Tongue (tissue), 2 donors: ENCODE measurements at regions not wholly inside any gene's neighbourhood (a gene's known extent, or its start where the extent isn't known, plus 50 kb on each side); places are given as distances from the start of the nearest gene placed in this dataset. TPM values are rescaled to one million over a fixed set of nuclear protein-coding genes. Genes with fewer than 3 reads are reported as not detected.
"Not testable (repeated sequence)": the region's sequence is repeated elsewhere in the genome, so short reads cannot be mapped to it uniquely, and the experiment has no call there.

Experiments
- DNase-seq: peaks from one replicate; pipeline ENCODE4 v3.0.0-alpha.2; 2015
- small RNA-seq: library from RNA; depleted of rRNA; stranded (forward); fragments of <200 nt; gene quantifications from one replicate; pipeline ENCODE3, GENCODE V24; 2014; ENCODE audit warnings: low replicate concordance

- not testable (repeated sequence) for DNase-seq
Measured at GRCh38 chr2:186385638-186386201, 100.3 kb upstream of the ZC3H15 start.

DNA sequence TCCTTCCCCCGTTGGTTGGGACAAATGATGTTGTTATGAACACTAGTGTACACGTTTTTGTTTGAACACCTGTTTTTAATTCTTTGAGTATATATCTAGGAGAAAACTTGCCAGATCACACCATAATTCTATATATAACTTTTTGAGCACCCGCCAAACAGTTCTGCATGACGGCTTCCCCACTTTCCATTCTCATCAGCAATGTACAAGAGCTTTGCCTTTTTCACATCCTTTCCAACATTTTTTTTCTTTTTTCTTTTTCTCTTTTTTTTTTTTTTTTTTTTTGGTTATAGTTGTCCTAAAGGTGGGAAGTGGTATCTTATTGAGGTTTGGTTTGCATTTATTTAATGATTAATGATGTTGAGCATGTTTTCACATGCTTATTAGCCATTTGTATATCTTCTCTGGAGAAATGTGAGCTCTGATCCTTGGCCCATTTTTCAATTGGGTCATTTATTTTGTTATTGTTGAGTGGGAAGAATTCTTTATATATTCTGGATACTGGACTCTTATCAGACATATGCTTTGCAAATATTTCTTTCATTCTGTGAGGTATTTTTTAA lies 86.9 kb upstream of the ZC3H15 start:
- no peak for DNase-seq

DNA sequence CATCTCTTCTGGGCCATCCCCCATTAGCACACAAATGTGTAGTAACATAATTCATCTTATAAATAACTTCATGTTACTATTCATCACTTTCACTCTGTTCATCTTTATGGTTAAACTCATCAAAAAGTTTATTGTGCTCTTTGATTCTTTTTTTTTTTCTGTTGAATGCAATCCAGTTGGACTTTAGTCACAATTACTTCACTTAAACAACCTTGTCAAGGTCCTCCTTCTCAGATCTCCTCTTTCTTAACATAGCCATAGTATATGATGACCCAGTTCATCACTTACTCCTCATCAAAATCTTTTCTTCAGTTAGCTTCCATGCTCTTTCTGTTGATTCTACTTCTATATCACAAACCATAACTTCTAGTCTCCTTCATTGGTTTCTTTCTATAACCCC lies 80.2 kb upstream of the ZC3H15 start:
- no peak for DNase-seq

- DNase-seq: no peak
Measured at GRCh38 chr2:186407611-186408010, 78.4 kb upstream of the ZC3H15 start.

DNA sequence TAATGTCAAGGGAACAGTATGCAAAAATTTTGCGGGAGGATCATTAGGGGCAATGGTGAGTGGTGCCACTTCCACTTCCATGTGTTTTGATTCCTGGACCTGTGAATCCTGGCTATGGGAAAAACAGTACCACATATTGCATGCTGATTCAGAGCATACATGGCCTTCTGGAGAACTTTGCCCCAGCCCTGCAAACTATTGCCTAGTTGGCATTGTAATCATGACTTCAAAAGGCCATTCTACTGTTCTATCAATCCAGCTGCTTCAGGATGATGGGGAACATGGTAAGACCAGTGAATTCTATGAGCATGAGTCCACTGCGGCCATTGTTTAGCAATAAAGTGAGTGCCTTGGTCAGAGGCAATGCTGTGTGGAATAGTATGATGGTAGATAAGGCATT lies 75.3 kb upstream of the ZC3H15 start:
- no peak for DNase-seq

DNA sequence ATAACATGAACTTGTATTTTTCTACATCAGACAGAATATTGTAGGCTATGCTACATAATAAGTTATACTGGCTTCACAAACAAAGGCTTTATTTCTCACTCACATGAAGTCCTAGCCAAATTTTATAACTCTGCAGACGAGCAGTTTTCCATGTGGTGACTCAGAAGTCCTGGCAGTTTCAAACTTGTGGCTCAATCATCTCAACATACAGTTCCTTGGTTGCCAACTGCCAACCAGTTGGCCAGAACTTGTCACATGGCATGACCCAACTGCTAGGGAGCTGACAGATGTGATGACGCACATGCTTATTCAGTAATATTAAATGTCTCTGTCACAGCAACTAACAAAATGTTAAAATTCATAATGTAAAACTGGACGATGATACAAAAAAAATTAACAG lies 63.8 kb upstream of the ZC3H15 start:
- DNase-seq: peak; percentile 77

GRCh38 chr2:186423481-186423880 lies 62.6 kb upstream of the ZC3H15 start:
- no peak for DNase-seq

- no peak for DNase-seq
Measured at GRCh38 chr2:186424265-186424664, 61.8 kb upstream of the ZC3H15 start.

DNA sequence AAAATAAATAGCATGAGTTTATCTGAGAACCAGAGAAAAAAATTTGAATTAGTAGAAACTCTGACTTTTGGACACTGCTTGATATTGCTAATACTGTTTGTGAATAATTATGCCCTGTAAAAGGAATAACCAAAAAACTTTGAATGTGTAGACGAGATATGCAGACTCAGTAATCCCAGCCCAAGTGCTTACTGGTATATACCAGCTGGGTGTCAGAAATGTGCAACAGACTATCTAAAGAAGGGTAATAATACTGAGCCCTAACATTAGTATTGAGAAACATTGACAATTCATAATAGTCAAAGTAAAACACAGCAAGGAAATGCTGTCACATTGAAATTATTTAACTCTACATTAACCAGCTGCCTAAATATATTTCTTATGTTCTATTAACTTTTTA lies 60.5 kb upstream of the ZC3H15 start:
- no peak for DNase-seq

- no peak for DNase-seq
Measured at GRCh38 chr2:186426153-186427016, 59.7 kb upstream of the ZC3H15 start.

GRCh38 chr2:186427017-186427350 lies 59.1 kb upstream of the ZC3H15 start:
- not testable (repeated sequence) for DNase-seq

GRCh38 chr2:186427970-186428369 lies 58.1 kb upstream of the ZC3H15 start:
- DNase-seq: no peak

GRCh38 chr2:186429104-186429503 lies 57.0 kb upstream of the ZC3H15 start:
- no peak for DNase-seq

- DNase-seq: no peak
Measured at GRCh38 chr2:186431306-186431705, 54.8 kb upstream of the ZC3H15 start.

DNA sequence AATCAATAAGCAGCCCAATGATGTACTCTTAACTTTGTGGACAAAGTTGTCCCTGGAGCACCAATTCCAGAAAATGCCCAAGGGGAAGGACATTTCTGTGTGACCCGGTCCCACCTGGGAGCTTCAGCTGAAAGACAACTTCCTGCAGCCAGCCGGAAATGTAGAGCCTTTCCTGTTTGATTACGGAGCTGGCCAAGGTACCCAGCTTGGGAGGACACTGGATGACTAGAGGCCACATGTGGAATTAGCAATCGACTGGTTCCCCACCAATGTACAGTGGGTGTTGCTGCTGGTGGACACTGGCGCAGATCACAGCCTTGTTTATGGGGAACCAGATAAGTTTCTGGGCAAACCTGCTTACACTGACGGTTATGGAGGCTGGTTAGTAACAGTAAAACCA lies 53.0 kb upstream of the ZC3H15 start:
- no peak for DNase-seq

- DNase-seq: no peak
Measured at GRCh38 chr2:186433777-186434432, 52.2 kb upstream of the ZC3H15 start.

Small RNAs in the stretch of these regions (small RNA-seq; reads per million reads assigned to genes)
- not detected for gene AC104058.1
